Retinal pigment epithelial cell (primary cell): ENCODE measurements at regions not wholly inside any gene's neighbourhood (a gene's known extent, or its start where the extent isn't known, plus 50 kb on each side); places are given as distances from the start of the nearest gene placed in this dataset.

ENCODE experiments used
- DNase-seq: peaks from one replicate; pipeline ENCODE4 v3.0.0-alpha.2; 2010; ENCODE audit warnings: low read depth
- H3K4me3 ChIP-seq: 2 replicates; pipeline ENCODE4 v1.5.1; 2011; ENCODE audit warnings: mild to moderate bottlenecking, low read length, control low read depth, moderate library complexity
- TF ChIP-seq, protein P1 (sequence below): conservative IDR thresholded peaks from 2 replicates; pipeline ENCODE4 v1.5.1; 2011; ENCODE audit warnings: low read depth, low read length, control low read depth, inconsistent platforms

DNA sequence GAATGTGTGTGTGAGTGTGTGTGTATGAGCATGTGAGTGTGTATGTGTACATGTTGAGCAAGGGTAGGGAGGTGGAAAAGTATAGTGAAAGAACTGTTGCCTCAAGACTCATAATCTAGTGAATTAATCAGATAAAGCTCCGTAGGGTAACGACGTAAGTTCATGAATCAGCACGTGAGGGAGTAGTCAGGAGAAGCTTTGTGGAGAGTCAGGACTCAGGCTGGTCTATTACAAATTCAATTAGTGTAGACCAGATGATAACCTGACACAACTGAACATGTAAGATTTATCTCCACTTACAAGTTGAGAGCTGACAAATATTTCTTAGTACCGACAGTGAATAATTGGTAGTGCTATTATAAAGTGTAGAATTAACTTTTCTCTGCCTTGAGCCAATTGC, 194.5 kb downstream of the RAD51AP2 start:
- TF ChIP-seq, protein P1, sequence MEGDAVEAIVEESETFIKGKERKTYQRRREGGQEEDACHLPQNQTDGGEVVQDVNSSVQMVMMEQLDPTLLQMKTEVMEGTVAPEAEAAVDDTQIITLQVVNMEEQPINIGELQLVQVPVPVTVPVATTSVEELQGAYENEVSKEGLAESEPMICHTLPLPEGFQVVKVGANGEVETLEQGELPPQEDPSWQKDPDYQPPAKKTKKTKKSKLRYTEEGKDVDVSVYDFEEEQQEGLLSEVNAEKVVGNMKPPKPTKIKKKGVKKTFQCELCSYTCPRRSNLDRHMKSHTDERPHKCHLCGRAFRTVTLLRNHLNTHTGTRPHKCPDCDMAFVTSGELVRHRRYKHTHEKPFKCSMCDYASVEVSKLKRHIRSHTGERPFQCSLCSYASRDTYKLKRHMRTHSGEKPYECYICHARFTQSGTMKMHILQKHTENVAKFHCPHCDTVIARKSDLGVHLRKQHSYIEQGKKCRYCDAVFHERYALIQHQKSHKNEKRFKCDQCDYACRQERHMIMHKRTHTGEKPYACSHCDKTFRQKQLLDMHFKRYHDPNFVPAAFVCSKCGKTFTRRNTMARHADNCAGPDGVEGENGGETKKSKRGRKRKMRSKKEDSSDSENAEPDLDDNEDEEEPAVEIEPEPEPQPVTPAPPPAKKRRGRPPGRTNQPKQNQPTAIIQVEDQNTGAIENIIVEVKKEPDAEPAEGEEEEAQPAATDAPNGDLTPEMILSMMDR: no peak
- DNase-seq: no peak
- no peak overlapping the region for H3K4me3 ChIP-seq

DNA sequence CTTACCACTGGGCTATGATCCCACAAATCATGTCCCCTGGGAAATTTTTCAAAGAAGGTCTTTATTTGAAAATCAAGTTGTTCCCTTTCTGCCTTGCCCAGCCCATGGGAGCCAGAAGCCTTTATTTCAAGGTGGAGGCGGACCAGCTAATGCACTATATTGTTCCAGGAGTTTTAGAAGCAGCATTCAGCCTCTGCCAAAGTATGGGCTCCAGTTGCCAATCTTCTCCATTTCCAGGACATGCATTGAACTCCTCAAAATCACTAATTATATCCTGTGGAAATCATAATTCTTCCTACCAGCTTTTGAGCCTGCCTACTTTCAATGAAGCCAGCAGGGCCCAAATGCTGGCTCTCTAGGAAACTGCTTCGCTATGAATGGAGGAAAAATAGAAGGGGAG, 195.8 kb downstream of the RAD51AP2 start:
- DNase-seq: no peak
- TF ChIP-seq, protein P1: no peak
- H3K4me3 ChIP-seq: no peak overlapping the region

DNA sequence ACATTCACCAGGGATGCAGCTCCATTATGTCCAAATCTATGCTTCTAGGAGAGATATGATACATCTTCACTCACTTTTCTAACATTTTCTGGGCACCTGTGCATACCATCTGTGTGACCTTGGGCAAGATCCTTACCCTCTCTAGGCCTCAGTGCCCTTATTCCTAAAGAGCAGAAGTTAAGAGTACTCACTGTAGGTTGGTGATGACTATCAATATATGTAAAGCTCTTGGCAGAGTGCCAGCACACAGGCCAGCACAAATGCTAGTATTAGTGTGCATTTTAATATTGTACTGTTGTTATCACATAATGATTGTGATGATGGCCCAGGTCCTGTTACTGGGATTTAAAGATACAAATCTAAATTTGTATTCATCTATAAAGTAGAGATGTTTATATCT, 199.2 kb downstream of the RAD51AP2 start:
- no peak overlapping the region for H3K4me3 ChIP-seq
- no peak for DNase-seq
- TF ChIP-seq, protein P1: no peak

DNA sequence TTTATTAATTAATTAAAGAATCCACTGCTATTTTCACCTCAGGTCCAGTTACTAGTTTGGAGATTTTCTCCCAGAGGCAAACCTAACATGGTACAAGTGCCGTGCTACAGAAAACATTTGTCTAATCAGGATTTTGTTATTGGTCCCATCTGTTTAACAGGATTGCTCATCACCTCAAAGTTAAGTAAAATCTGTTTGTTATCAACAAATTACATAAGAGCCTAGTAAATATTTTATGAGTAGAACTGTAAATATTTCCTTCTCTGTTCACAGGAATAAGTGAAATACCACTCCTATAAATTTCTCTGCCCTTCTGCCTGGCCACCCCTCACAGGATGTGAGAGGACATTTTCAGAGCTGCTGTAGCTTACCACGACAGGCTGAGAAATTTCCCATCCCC, 200.2 kb downstream of the RAD51AP2 start:
- no peak for DNase-seq
- no peak overlapping the region for H3K4me3 ChIP-seq
- TF ChIP-seq, protein P1: no peak

DNA sequence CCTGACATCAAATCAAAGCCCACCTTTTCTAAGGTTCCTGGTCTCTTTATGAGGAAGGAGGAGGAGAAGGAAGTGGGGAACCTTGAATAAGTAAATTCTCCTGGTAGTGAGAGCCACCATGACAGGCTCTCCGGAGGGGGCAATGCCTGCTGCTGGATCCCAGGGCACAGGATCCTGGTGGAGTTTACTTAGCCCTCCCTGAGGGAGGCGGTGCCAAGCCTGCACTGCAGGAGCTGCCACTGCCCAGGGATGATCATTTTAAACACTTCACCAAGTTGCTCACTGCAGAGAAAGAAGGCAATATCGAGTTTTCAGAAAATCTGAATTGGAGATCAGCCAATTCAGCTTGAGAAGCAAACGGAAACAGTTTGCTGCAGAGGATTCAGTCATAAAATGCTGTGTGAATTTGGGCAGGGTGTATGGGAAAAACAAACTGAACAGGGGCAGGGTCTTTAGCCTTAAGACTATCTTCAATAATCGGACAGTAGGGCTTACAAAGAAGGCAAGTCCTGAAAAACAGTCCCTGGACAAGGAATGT, 200.7 kb downstream of the RAD51AP2 start:
- no peak for DNase-seq
- TF ChIP-seq, protein P1: no peak
- no peak overlapping the region for H3K4me3 ChIP-seq

DNA sequence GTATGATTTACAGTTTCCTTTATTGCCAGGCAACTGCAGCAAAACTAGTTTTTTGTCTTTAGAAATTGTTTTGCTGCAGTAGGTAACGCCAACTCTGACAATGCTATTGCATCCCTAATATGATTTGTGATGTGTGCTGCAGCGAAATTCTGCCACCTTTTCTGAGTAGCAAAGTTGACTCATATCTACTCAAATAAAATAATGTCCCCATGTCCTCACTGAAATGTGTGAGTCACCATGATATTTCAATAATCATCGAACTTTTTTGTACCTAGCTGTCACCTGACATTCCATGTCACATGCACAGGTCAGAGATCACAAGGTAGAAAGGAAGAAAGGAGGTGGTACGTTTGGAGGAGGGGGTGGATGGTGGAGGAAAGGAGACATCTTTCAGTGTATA, 205.0 kb downstream of the RAD51AP2 start:
- no peak for DNase-seq
- TF ChIP-seq, protein P1: no peak
- H3K4me3 ChIP-seq: no peak overlapping the region

DNA sequence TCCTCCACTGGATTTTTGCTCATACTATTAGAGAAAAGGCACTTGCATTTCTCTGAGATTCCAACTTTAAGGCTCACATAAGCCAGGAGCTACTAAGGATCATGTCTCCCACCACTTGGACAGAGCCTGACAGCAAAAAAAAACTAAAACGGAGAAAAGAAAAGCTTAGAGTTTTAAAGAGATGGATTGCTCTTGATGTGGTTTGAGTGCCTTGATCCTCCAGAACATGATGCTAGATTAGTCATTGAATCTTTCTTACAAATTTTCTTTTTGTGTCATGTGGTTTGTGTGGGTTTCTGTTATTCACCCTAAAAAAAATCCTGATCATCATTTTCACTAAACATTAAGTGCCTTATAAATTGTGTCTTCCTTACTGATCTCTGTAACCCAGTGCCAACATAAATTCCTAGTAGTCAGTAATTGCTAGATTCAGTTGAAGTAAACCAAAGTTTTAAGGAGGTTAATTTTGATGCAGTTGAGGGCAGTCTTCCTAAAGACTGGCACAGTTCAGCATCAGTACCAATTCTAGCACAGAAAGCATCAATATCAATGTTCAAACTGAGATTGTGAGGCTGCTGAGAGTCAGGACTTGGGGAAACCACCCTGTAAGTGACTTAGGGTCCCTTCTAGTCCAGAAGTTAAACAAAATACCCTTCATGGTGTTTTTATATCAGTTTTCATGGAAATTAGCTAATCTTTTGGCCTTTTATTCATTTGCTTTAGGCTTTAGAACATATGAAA, 206.3 kb downstream of the RAD51AP2 start:
- TF ChIP-seq, protein P1: no peak
- DNase-seq: no peak
- H3K4me3 ChIP-seq: no peak overlapping the region
